ENCODE measurements at regions not wholly inside any gene's neighbourhood (a gene's known extent, or its start where the extent isn't known, plus 50 kb on each side); places are given as distances from the start of the nearest gene placed in this dataset.
"Not testable (repeated sequence)": the region's sequence is repeated elsewhere in the genome, so short reads cannot be mapped to it uniquely, and the experiment has no call there.

- no peak overlapping the region for H3K4me3 ChIP-seq (ENCODE audit: control insufficient read depth, low read depth, low read length)
- no peak for DNase-seq (ENCODE audit: low read depth)
- TF ChIP-seq, protein P1, sequence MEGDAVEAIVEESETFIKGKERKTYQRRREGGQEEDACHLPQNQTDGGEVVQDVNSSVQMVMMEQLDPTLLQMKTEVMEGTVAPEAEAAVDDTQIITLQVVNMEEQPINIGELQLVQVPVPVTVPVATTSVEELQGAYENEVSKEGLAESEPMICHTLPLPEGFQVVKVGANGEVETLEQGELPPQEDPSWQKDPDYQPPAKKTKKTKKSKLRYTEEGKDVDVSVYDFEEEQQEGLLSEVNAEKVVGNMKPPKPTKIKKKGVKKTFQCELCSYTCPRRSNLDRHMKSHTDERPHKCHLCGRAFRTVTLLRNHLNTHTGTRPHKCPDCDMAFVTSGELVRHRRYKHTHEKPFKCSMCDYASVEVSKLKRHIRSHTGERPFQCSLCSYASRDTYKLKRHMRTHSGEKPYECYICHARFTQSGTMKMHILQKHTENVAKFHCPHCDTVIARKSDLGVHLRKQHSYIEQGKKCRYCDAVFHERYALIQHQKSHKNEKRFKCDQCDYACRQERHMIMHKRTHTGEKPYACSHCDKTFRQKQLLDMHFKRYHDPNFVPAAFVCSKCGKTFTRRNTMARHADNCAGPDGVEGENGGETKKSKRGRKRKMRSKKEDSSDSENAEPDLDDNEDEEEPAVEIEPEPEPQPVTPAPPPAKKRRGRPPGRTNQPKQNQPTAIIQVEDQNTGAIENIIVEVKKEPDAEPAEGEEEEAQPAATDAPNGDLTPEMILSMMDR (conservative IDR thresholded peaks at IDR 0.05; ENCODE audit: control insufficient read depth, insufficient read depth, low read depth, low read length), result no peak
Observed at GRCh38 chr16:29148867-29149272, 164.0 kb downstream of the LAT start.

DNA sequence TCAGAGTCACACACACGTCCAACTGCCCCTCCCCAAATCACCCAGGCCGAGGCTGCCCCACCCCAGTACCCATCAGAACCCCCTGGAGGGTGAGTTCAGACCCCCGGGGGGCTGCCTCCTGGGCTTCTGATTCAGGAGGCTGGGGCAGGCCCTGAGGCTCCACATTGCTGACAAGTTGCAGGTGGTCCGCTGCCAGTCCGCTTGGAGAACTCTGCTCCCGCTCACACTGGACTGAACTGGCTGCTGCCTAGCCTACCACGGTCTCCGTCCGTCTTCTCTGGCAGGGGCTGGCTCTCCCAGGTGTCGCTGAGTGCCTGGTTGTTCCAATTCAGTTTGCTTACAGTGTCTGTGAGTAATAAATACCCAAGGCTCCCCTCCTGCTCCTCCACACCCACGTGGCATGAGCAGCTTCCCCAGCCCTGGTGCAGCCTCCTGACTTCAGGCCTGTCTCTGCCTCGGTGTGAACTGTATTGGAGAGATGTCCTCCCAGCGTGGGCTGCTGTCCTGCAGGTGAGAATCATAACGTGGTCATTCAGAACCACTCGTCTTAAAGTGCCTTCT lies 163.4 kb downstream of the LAT start:
- DNase-seq (ENCODE audit: low read depth), result peak; percentile 25

GRCh38 chr16:29147710-29148109 lies 162.9 kb downstream of the LAT start:
- DNase-seq (ENCODE audit: low read depth); H3K4me3 ChIP-seq (ENCODE audit: control insufficient read depth, low read depth, low read length): not testable (repeated sequence)

More for the DNA sequence above, 163.4 kb downstream of the LAT start:
- TF ChIP-seq, protein P1 (conservative IDR thresholded peaks at IDR 0.05; ENCODE audit: control insufficient read depth, insufficient read depth, low read depth, low read length), result no peak
- H3K4me3 ChIP-seq (ENCODE audit: control insufficient read depth, low read depth, low read length), result no peak overlapping the region

DNA sequence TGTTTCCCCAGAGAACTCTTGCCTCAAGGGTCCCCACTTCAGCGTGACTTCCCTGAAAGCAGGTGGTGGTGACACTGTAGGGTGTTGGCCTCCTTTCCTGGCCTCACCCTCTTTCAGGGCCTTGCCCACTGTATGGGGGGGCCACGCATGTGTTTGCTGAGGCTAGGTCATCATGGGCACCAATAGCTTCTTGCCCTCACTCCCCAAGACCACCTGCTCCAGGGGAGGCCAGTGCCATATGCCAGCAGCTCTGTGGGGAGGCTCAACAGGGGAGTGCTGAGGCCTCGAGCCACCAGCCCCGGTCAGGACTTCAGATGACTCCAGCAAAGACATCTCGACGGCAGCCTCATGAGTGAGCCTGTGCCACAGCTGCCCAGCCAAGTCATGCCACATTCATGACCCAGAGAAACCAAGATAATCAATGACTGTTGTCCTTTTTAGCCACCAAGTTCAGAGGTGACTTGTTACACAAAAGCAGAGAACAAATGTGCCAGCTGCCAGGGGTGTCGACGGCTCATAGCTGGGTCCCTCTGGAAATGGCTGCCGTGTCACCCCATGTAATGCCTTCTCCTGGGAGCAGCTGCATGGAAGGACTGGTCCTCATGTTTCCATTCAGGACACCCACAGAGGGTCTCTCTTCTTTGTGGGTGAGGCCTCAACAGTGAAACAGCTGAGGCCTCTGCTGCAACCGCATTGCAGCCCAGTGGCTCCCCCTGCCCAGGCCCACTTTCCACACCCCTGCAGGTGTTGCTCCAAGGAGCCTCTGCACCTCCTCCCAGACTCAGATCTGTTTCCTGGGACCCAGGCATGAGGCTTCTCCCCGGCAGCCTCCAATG lies 162.2 kb downstream of the LAT start:
- not testable (repeated sequence) for H3K4me3 ChIP-seq (ENCODE audit: control insufficient read depth, low read depth, low read length); DNase-seq (ENCODE audit: low read depth)

DNA sequence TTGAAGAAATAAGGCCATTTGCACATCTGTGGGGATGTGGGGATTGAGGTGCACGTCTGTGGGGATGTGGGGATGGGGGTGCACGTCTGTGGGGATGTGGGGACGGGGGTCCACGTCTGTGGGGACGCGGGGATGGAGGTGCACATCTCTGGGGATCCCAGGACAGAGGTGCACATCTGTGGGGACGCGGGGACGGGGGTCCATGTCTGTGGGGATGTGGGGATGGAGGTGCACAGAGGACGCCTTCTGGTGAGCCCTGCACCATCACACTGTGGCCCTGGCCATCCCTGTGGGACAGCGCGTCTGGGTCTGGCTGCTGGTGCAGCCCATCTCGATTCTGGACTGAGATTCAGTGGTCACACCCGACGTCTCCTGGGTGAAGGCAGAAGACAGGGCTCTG lies 161.4 kb downstream of the LAT start:
- no peak for DNase-seq (ENCODE audit: low read depth)
- H3K4me3 ChIP-seq (ENCODE audit: control insufficient read depth, low read depth, low read length), result no peak overlapping the region
- TF ChIP-seq, protein P1 (conservative IDR thresholded peaks at IDR 0.05; ENCODE audit: control insufficient read depth, insufficient read depth, low read depth, low read length), result no peak

GRCh38 chr16:29145486-29146225 lies 160.8 kb downstream of the LAT start:
- not testable (repeated sequence) for DNase-seq (ENCODE audit: low read depth); H3K4me3 ChIP-seq (ENCODE audit: control insufficient read depth, low read depth, low read length)

- DNase-seq (ENCODE audit: low read depth); H3K4me3 ChIP-seq (ENCODE audit: control insufficient read depth, low read depth, low read length): not testable (repeated sequence)
Observed at GRCh38 chr16:29145086-29145485, 160.2 kb downstream of the LAT start.

GRCh38 chr16:29144669-29145062 lies 159.8 kb downstream of the LAT start:
- not testable (repeated sequence) for DNase-seq (ENCODE audit: low read depth); H3K4me3 ChIP-seq (ENCODE audit: control insufficient read depth, low read depth, low read length)

DNA sequence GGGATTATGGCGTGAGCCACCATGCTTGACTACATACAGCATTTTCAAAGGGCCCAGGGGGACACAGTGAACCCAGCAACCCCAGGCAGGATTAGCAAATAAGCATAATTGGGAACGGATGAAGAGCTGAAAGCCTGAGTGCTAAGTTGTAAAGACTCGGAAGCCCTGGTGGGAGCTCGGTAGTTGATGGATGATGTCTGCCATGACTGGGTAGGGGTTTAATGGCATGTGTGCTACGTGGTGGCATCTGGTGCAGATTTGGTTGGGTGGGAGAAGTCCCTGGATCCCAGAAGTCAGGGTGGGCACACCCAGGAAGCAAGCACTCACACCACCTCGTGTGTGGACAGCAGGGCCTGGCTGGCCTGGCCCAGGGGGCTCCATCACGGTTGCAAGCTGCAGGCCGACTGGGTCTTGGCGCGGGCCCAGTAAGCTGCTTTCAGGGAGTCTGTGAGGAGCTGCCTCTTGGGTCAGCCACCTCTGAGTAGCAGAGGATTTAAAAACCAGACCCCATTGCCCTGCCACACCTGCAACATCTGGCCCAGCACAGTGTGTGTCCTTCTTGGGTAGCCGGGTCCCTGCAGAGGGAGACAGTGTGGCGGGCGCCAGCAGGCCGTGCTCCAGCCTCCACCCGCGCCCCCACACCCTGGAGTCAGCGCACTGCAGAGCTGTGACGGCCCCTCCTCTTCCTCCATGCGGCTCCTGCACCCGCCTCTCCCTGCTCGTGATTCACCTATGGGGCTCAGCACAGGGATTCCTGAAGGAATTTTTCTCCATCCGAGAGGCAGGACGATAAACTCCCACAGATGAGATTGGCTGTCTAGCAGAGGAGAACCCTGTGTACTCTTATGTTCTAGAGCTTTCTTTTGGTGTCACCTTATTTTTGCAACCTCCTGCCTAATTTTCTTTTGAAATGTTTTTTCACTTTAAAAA lies 159.2 kb downstream of the LAT start:
- not testable (repeated sequence) for H3K4me3 ChIP-seq (ENCODE audit: control insufficient read depth, low read depth, low read length)

GRCh38 chr16:29142506-29142905 lies 157.7 kb downstream of the LAT start:
- not testable (repeated sequence) for H3K4me3 ChIP-seq (ENCODE audit: control insufficient read depth, low read depth, low read length); DNase-seq (ENCODE audit: low read depth)

More for the DNA sequence above, 159.2 kb downstream of the LAT start:
- DNase-seq (ENCODE audit: low read depth), result peak; percentile 27

All from fibroblast of mammary gland (primary cell).